ENCODE measurements at regions not wholly inside any gene's neighbourhood (a gene's known extent, or its start where the extent isn't known, plus 50 kb on each side); places are given as distances from the start of the nearest gene placed in this dataset.

- no peak for TF ChIP-seq CTCF (IDR thresholded peaks at IDR 0.05; ENCODE audit: low read depth, low read length, poor library complexity, severe bottlenecking)
- no peak for TF ChIP-seq EZH2phosphoT487 (IDR thresholded peaks at IDR 0.05; ENCODE audit: borderline replicate concordance, low read length)
Observed at GRCh38 chr10:6328699-6329423, 126.1 kb downstream of the PFKFB3 start.
